ENCODE measurements at regions not wholly inside any gene's neighbourhood (a gene's known extent, or its start where the extent isn't known, plus 50 kb on each side); places are given as distances from the start of the nearest gene placed in this dataset.

DNA sequence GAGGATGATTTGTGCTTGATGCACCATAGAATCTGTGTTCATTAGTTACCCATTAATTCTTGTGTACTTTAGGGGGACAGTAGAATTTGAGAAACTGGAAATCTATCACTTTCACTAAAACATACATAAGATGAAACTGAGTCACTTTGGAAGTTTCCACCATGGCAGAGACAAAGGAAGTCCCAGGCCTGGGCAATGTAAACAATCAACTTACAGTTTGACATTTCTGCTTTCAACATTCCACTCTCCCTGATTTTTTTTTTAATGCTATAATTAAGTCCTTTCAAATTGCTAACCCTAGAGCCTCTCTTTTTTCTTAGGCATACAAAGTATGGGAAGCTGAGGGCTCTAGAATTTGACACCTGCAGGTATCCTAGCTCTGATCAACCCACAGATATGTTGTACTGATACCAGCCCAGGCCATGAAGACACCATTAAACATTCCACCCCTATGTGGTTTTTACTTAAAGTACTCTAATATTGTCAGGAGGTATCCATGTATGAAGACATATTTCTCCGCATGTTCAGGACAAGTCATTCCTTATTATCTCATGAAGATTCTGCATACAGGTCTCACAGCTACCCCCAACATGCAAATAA is 88.5 kb upstream of the GLS start:
- Histone ChIP-seq H3K9ac (ENCODE audit: low read length) (peak overlapping the region; percentile 3; the same call in 1 of the 2 replicates), H4K20me1 (ENCODE audit: low read length) (no peaks in the 10 kb centered on the region), H3K27ac (ENCODE audit: low read length) (peak overlapping the region; percentile 65), H3K79me2 (ENCODE audit: low read length) (no peaks in the 10 kb centered on the region), H3K4me3 (ENCODE audit: low read length) (peak overlapping the region; percentile 53; the same call in 1 of the 2 replicates), H3K9me3 (ENCODE audit: low read length) (no peaks in the 10 kb centered on the region), H3K27me3 (ENCODE audit: low read length) (no peaks in the 10 kb centered on the region), H3K36me3 (ENCODE audit: low read depth, low read length) (no peaks in the 10 kb centered on the region), H3K4me1 (ENCODE audit: insufficient read depth, low read length) (peaks cover 21% of the 10 kb centered on the region), H3K4me2 (ENCODE audit: low read length) (peak overlapping the region; percentile 75), H3F3A (ENCODE audit: low read length, unreplicated experiment) (no peaks in the 10 kb centered on the region), H2AFZ (ENCODE audit: low read length) (peak overlapping the region; percentile 15), H3K9me2 (replicated peaks; ENCODE audit: low read length) (no peaks in the 10 kb centered on the region)
- peak; percentile 26 for DNase-seq
- TF ChIP-seq EZH2phosphoT487 (IDR thresholded peaks at IDR 0.05; ENCODE audit: borderline replicate concordance, low read length) = no peak
- TF ChIP-seq, protein P1, sequence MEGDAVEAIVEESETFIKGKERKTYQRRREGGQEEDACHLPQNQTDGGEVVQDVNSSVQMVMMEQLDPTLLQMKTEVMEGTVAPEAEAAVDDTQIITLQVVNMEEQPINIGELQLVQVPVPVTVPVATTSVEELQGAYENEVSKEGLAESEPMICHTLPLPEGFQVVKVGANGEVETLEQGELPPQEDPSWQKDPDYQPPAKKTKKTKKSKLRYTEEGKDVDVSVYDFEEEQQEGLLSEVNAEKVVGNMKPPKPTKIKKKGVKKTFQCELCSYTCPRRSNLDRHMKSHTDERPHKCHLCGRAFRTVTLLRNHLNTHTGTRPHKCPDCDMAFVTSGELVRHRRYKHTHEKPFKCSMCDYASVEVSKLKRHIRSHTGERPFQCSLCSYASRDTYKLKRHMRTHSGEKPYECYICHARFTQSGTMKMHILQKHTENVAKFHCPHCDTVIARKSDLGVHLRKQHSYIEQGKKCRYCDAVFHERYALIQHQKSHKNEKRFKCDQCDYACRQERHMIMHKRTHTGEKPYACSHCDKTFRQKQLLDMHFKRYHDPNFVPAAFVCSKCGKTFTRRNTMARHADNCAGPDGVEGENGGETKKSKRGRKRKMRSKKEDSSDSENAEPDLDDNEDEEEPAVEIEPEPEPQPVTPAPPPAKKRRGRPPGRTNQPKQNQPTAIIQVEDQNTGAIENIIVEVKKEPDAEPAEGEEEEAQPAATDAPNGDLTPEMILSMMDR (conservative IDR thresholded peaks at IDR 0.05; ENCODE audit: low read depth, low read length) = no peak
- TF ChIP-seq EZH2 (IDR thresholded peaks at IDR 0.05; ENCODE audit: low read length, unreplicated experiment) = no peak
- ChIA-PET POLR2A (ENCODE audit: unreplicated experiment) (no interaction called here), CTCF (no interaction called here)
- ATAC-seq = peak; percentile 40
- BruUV-seq (replicated peaks) = no TSS peak
- intact Hi-C loops (cut with micrococcal nuclease) = no loop called here

DNA sequence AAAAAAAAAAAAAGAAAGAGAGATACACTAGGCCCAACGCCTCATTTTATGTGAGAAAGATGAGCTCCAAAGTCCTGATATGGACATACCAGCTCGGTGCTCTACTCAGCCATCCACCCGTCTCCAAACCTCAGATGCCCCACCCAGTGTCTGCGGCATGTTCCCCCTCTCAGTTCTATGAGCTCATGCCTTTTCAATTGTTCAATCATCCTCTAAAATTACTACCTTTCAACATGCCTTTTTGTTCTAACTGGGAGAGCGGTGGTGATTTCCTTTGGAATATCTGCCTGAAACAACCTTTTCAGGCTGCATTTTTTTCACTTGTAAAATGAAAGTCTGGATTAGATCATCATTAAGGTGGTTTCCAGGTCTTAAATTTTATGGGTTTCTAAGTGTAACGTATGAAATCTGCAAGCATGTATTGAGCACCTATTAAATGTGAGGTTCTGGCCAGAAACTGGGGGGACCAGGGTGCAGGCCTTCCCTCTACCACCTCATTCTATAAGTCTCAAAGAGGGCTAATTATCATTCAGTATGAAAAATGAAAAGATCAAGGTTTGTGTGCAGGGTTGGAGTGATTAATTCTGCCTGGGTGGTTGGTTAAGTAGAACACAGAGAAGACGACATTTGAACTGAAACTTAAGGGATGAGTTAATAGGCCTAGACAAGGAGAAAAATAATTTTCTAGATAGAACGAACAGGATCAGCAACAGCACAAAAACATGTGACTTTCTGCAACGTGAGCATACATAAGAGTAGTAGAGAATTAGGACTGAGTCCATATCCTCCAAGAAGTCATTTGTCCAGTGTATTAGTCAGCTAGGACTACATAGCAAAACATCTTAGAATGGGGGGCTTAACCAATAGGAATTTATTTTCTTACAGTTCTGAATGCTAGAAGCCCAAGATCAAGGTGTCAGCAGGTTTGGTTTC is 87.4 kb upstream of the GLS start:
- no peak overlapping the region for H3K4me3 ChIP-seq (ENCODE audit: low read length)
- ATAC-seq (no peak), DNase-seq (no peak)
- H3K36me3 ChIP-seq (ENCODE audit: low read depth, low read length) = no peaks in the 10 kb centered on the region
- no peak overlapping the region for H2AFZ ChIP-seq (ENCODE audit: low read length)
- H3K9me2 ChIP-seq (replicated peaks; ENCODE audit: low read length) = no peaks in the 10 kb centered on the region
- H3F3A ChIP-seq (ENCODE audit: low read length, unreplicated experiment) = no peaks in the 10 kb centered on the region
- H3K27ac ChIP-seq (ENCODE audit: low read length) = no peak overlapping the region
- no peaks in the 10 kb centered on the region for H3K79me2 ChIP-seq (ENCODE audit: low read length)
- no peak overlapping the region for H3K4me2 ChIP-seq (ENCODE audit: low read length)
- POLR2A ChIA-PET (ENCODE audit: unreplicated experiment) = no interaction called here
- no peaks in the 10 kb centered on the region for H4K20me1 ChIP-seq (ENCODE audit: low read length)
- no peak overlapping the region for H3K9ac ChIP-seq (ENCODE audit: low read length)
- H3K9me3 ChIP-seq (ENCODE audit: low read length) = no peaks in the 10 kb centered on the region
- H3K4me1 ChIP-seq (ENCODE audit: insufficient read depth, low read length) = peaks cover 20% of the 10 kb centered on the region
- CTCF ChIA-PET = interaction anchor here (0.6 kb wide), 1 partner anchor 61 kb away, joined by 3 read pairs; no protein-coding TSS in a partner anchor
- no TSS peak for BruUV-seq (replicated peaks)
- intact Hi-C loops (cut with micrococcal nuclease) = no loop called here
- no peaks in the 10 kb centered on the region for H3K27me3 ChIP-seq (ENCODE audit: low read length)
- TF ChIP-seq, protein P1 (conservative IDR thresholded peaks at IDR 0.05; ENCODE audit: low read depth, low read length) = no peak
- no peak for TF ChIP-seq EZH2phosphoT487 (IDR thresholded peaks at IDR 0.05; ENCODE audit: borderline replicate concordance, low read length)
- no peak for TF ChIP-seq EZH2 (IDR thresholded peaks at IDR 0.05; ENCODE audit: low read length, unreplicated experiment)
